SK-N-MC (cell line): ENCODE measurements at regions not wholly inside any gene's neighbourhood (a gene's known extent, or its start where the extent isn't known, plus 50 kb on each side); places are given as distances from the start of the nearest gene placed in this dataset.

Experiments
- EZH2 ChIP-seq: fragments of 200-600 bp; sonication (generic); IDR thresholded peaks from one replicate; pipeline ENCODE4 v1.6.1; 2017; ENCODE audit warnings: antibody characterized with exemption
- FOXP2 ChIP-seq: optimal IDR thresholded peaks from 2 replicates; pipeline ENCODE3; 2011; ENCODE audit warnings: mild to moderate bottlenecking, moderate library complexity; ENCODE audit not compliant: insufficient read depth; ENCODE audit errors: extremely low read length, control extremely low read depth
- POLR2AphosphoS5 ChIP-seq: IDR thresholded peaks from 2 replicates; pipeline ENCODE4 v1.6.1; 2012; ENCODE audit warnings: mild to moderate bottlenecking, low read depth, low read length, borderline replicate concordance

- TF ChIP-seq EZH2 = no peak
- no peak for TF ChIP-seq POLR2AphosphoS5
- TF ChIP-seq FOXP2 = no peak
Measured at GRCh38 chr2:120600786-120601185, 134.9 kb upstream of the GLI2 start.
